Activated CD4-positive, alpha-beta memory T cell treated with anti-CD3 and anti-CD28 coated beads, Interleukin-2, amount 10 ng/mL, durations not matched to agents 7 days and 5 days (primary cell): ENCODE measurements at regions not wholly inside any gene's neighbourhood (a gene's known extent, or its start where the extent isn't known, plus 50 kb on each side); places are given as distances from the start of the nearest gene placed in this dataset.

Source experiments
- CTCF ChIA-PET: fragments of 350-600 bp; sonication (Branson Sonifier 250); formaldehyde crosslinking; loops from one replicate; lab custom pipeline; 2021; ENCODE audit warnings: antibody characterized with exemption, inconsistent platforms; lab: Charles Lee
- POLR2A ChIA-PET: fragments of 350-600 bp; sonication (Branson Sonifier 250); formaldehyde crosslinking; loops from one replicate; lab custom pipeline; 2021; ENCODE audit warnings: antibody characterized with exemption; lab: Charles Lee
- DNase-seq: peaks from one replicate; pipeline ENCODE4 v3.0.0-alpha.2; 2020
- H3K27ac Mint-ChIP-seq: one replicate; pipeline ENCODE4 v1.8.0; 2021; ENCODE audit warnings: mild to moderate bottlenecking, mixed read lengths
- H3K27me3 Mint-ChIP-seq: one replicate; pipeline ENCODE4 v1.8.0; 2021; ENCODE audit warnings: mixed read lengths
- H3K36me3 Mint-ChIP-seq: one replicate; pipeline ENCODE4 v1.8.0; 2021; ENCODE audit warnings: low read depth, mixed read lengths
- H3K4me1 Mint-ChIP-seq: one replicate; pipeline ENCODE4 v1.8.0; 2021; ENCODE audit warnings: mixed read lengths
- H3K4me3 Mint-ChIP-seq: one replicate; pipeline ENCODE4 v1.8.0; 2021; ENCODE audit warnings: mild to moderate bottlenecking, mixed read lengths
- H3K9me3 Mint-ChIP-seq: one replicate; pipeline ENCODE4 v1.8.0; 2021; ENCODE audit warnings: mixed read lengths

- Mint-ChIP-seq H3K4me3 (no peak overlapping the region), H3K27ac (no peak overlapping the region), H3K4me1 (no peaks in the 10 kb centered on the region), H3K9me3 (peaks cover 2% of the 10 kb centered on the region), H3K27me3 (no peaks in the 10 kb centered on the region), H3K36me3 (no peaks in the 10 kb centered on the region)
- POLR2A ChIA-PET, result no interaction called here
- CTCF ChIA-PET, result no interaction called here
- no peak for DNase-seq
These were observed 773.7 kb upstream of the NR2F2 start for GRCh38 chr15:95556866-95557225.

GRCh38 chr15:95557226-95558046 is 773.1 kb upstream of the NR2F2 start:
- ChIA-PET CTCF (no interaction called here), POLR2A (no interaction called here)
- DNase-seq, result no peak
- Mint-ChIP-seq H3K4me1 (no peaks in the 10 kb centered on the region), H3K9me3 (peaks cover 2% of the 10 kb centered on the region), H3K36me3 (no peaks in the 10 kb centered on the region), H3K27ac (no peak overlapping the region), H3K4me3 (no peak overlapping the region), H3K27me3 (no peaks in the 10 kb centered on the region)

GRCh38 chr15:95558131-95558530 is 772.4 kb upstream of the NR2F2 start:
- Mint-ChIP-seq H3K4me1 (no peaks in the 10 kb centered on the region), H3K36me3 (no peaks in the 10 kb centered on the region), H3K4me3 (no peak overlapping the region), H3K27ac (no peak overlapping the region), H3K27me3 (no peaks in the 10 kb centered on the region), H3K9me3 (peaks cover 2% of the 10 kb centered on the region)
- POLR2A ChIA-PET, result no interaction called here
- no peak for DNase-seq
- CTCF ChIA-PET, result no interaction called here

GRCh38 chr15:95558916-95559315 is 771.6 kb upstream of the NR2F2 start:
- H3K36me3 Mint-ChIP-seq, result no peaks in the 10 kb centered on the region
- DNase-seq, result no peak
- H3K4me3 Mint-ChIP-seq, result no peak overlapping the region
- H3K27me3 Mint-ChIP-seq, result no peaks in the 10 kb centered on the region
- no peak overlapping the region for H3K27ac Mint-ChIP-seq
- peaks cover 2% of the 10 kb centered on the region for H3K9me3 Mint-ChIP-seq
- no peaks in the 10 kb centered on the region for H3K4me1 Mint-ChIP-seq
- ChIA-PET CTCF (no interaction called here), POLR2A (no interaction called here)

- DNase-seq, result no peak
- Mint-ChIP-seq H3K36me3 (no peaks in the 10 kb centered on the region), H3K9me3 (peaks cover 2% of the 10 kb centered on the region), H3K27ac (no peak overlapping the region), H3K4me3 (no peak overlapping the region), H3K27me3 (no peaks in the 10 kb centered on the region), H3K4me1 (no peaks in the 10 kb centered on the region)
- ChIA-PET CTCF (no interaction called here), POLR2A (no interaction called here)
These were observed 770.6 kb upstream of the NR2F2 start for GRCh38 chr15:95559875-95560394.

GRCh38 chr15:95561463-95561862 is 769.0 kb upstream of the NR2F2 start:
- no peak overlapping the region for H3K4me3 Mint-ChIP-seq
- ChIA-PET POLR2A (no interaction called here), CTCF (no interaction called here)
- H3K36me3 Mint-ChIP-seq, result no peaks in the 10 kb centered on the region
- no peak for DNase-seq
- no peaks in the 10 kb centered on the region for H3K4me1 Mint-ChIP-seq
- peaks cover 2% of the 10 kb centered on the region for H3K9me3 Mint-ChIP-seq
- no peaks in the 10 kb centered on the region for H3K27me3 Mint-ChIP-seq
- no peak overlapping the region for H3K27ac Mint-ChIP-seq

- no peaks in the 10 kb centered on the region for H3K27me3 Mint-ChIP-seq
- H3K36me3 Mint-ChIP-seq, result no peaks in the 10 kb centered on the region
- peaks cover 4% of the 10 kb centered on the region for H3K9me3 Mint-ChIP-seq
- CTCF ChIA-PET, result no interaction called here
- no peak for DNase-seq
- no peak overlapping the region for H3K4me3 Mint-ChIP-seq
- POLR2A ChIA-PET, result no interaction called here
- H3K27ac Mint-ChIP-seq, result no peak overlapping the region
- no peaks in the 10 kb centered on the region for H3K4me1 Mint-ChIP-seq
These were observed 766.9 kb upstream of the NR2F2 start for GRCh38 chr15:95563634-95564033.

- H3K27ac Mint-ChIP-seq, result no peak overlapping the region
- H3K4me3 Mint-ChIP-seq, result no peak overlapping the region
These were observed 765.4 kb upstream of the NR2F2 start for GRCh38 chr15:95565016-95565600.

GRCh38 chr15:95565690-95566089 is 764.8 kb upstream of the NR2F2 start:
- POLR2A ChIA-PET, result no interaction called here
- Mint-ChIP-seq H3K4me3 (no peak overlapping the region), H3K36me3 (no peaks in the 10 kb centered on the region), H3K9me3 (peaks cover 5% of the 10 kb centered on the region), H3K27ac (no peak overlapping the region), H3K27me3 (no peaks in the 10 kb centered on the region), H3K4me1 (no peaks in the 10 kb centered on the region)
- no peak for DNase-seq
- CTCF ChIA-PET, result no interaction called here

More at GRCh38 chr15:95565016-95565600, 765.4 kb upstream of the NR2F2 start:
- Mint-ChIP-seq H3K9me3 (peaks cover 5% of the 10 kb centered on the region), H3K36me3 (no peaks in the 10 kb centered on the region), H3K4me1 (no peaks in the 10 kb centered on the region), H3K27me3 (no peaks in the 10 kb centered on the region)
- DNase-seq, result no peak
- CTCF ChIA-PET, result no interaction called here
- POLR2A ChIA-PET, result no interaction called here

GRCh38 chr15:95567686-95568085 is 762.8 kb upstream of the NR2F2 start:
- ChIA-PET POLR2A (no interaction called here), CTCF (no interaction called here)
- Mint-ChIP-seq H3K4me1 (no peaks in the 10 kb centered on the region), H3K36me3 (no peaks in the 10 kb centered on the region), H3K27me3 (no peaks in the 10 kb centered on the region), H3K9me3 (peaks cover 5% of the 10 kb centered on the region), H3K4me3 (no peak overlapping the region), H3K27ac (no peak overlapping the region)
- no peak for DNase-seq

GRCh38 chr15:95574053-95574452 is 756.4 kb upstream of the NR2F2 start:
- Mint-ChIP-seq H3K4me3 (no peak overlapping the region), H3K27ac (no peak overlapping the region), H3K9me3 (peaks cover 2% of the 10 kb centered on the region), H3K27me3 (no peaks in the 10 kb centered on the region), H3K36me3 (no peaks in the 10 kb centered on the region), H3K4me1 (no peaks in the 10 kb centered on the region)
- ChIA-PET CTCF (no interaction called here), POLR2A (no interaction called here)
- no peak for DNase-seq

GRCh38 chr15:95577927-95578326 is 752.6 kb upstream of the NR2F2 start:
- Mint-ChIP-seq H3K27ac (no peak overlapping the region), H3K4me3 (no peak overlapping the region), H3K36me3 (no peaks in the 10 kb centered on the region), H3K4me1 (no peaks in the 10 kb centered on the region), H3K9me3 (peaks cover 2% of the 10 kb centered on the region), H3K27me3 (no peaks in the 10 kb centered on the region)
- ChIA-PET POLR2A (no interaction called here), CTCF (no interaction called here)
- DNase-seq, result no peak

- no peaks in the 10 kb centered on the region for H3K27me3 Mint-ChIP-seq
- no peak overlapping the region for H3K27ac Mint-ChIP-seq
- no peak for DNase-seq
- no peaks in the 10 kb centered on the region for H3K4me1 Mint-ChIP-seq
- ChIA-PET POLR2A (no interaction called here), CTCF (no interaction called here)
- no peak overlapping the region for H3K4me3 Mint-ChIP-seq
- no peaks in the 10 kb centered on the region for H3K36me3 Mint-ChIP-seq
- H3K9me3 Mint-ChIP-seq, result peaks cover 2% of the 10 kb centered on the region
These were observed 750.4 kb upstream of the NR2F2 start for GRCh38 chr15:95580121-95580520.

- no peak overlapping the region for H3K27ac Mint-ChIP-seq
- DNase-seq, result no peak
- ChIA-PET POLR2A (no interaction called here), CTCF (no interaction called here)
- H3K36me3 Mint-ChIP-seq, result no peaks in the 10 kb centered on the region
- no peaks in the 10 kb centered on the region for H3K4me1 Mint-ChIP-seq
- no peaks in the 10 kb centered on the region for H3K27me3 Mint-ChIP-seq
- peaks cover 2% of the 10 kb centered on the region for H3K9me3 Mint-ChIP-seq
- no peak overlapping the region for H3K4me3 Mint-ChIP-seq
These were observed 748.9 kb upstream of the NR2F2 start for GRCh38 chr15:95581595-95581994.
